Tibial nerve (tissue), 4 donors: ENCODE measurements at regions not wholly inside any gene's neighbourhood (a gene's known extent, or its start where the extent isn't known, plus 50 kb on each side); places are given as distances from the start of the nearest gene placed in this dataset.

ENCODE experiments used
- CTCF ChIP-seq, 5 experiments: fragments of 200-600 bp in 3 of 5; fragments of 450-650 bp in 2 of 5; sonication (generic) in 3 of 5; IDR thresholded peaks; one replicate each; pipeline ENCODE4 v1.5.1; 2016 to 2019; ENCODE audit warnings: antibody characterized with exemption in 5 of 5, mild to moderate bottlenecking in 3 of 5, moderate library complexity in 2 of 5
- EP300 ChIP-seq, 2 donors: sonication (generic); formaldehyde crosslinking; IDR thresholded peaks; one replicate each; pipeline ENCODE4 v1.6.1; 2017; ENCODE audit warnings: antibody characterized with exemption in 2 of 2, mild to moderate bottlenecking in 1 of 2

GRCh38 chr4:135227842-135228241 lies 1026.3 kb upstream of the PABPC4L start:
- TF ChIP-seq CTCF (IDR thresholded peaks at IDR 0.05): no peak
- TF ChIP-seq EP300 (IDR thresholded peaks at IDR 0.05): no peak
